Upper lobe of left lung (tissue), 6 donors: ENCODE measurements at regions not wholly inside any gene's neighbourhood (a gene's known extent, or its start where the extent isn't known, plus 50 kb on each side); places are given as distances from the start of the nearest gene placed in this dataset.

ENCODE experiments used
- ATAC-seq, 2 donors: fragments of 200-7000 bp; cut with Tn5 transposase; one replicate each; pipeline ENCODE4 v1.9.1; 2022; ENCODE audit warnings: mild to moderate bottlenecking in 2 of 2, moderate library complexity in 2 of 2; ENCODE audit not compliant: low FRiP score in 2 of 2
- DNase-seq, 2 donors: peaks; one replicate each; pipeline ENCODE4 v3.0.0-alpha.2; 2019 to 2020
- H3K27ac ChIP-seq, 4 donors: fragments of 200-600 bp; sonication (generic); one replicate each; pipeline ENCODE4 v1.5.1; 2016 to 2019
- H3K27me3 ChIP-seq, 4 donors: fragments of 200-600 bp; sonication (generic); one replicate each; pipeline ENCODE4 v1.5.1; 2017 to 2019
- H3K36me3 ChIP-seq, 4 donors: fragments of 200-600 bp; sonication (generic); one replicate each; pipeline ENCODE4 v1.5.1; 2016 to 2019
- H3K4me1 ChIP-seq, 4 donors: fragments of 200-600 bp; sonication (generic); one replicate each; pipeline ENCODE4 v1.5.1; 2018 to 2019
- H3K4me3 ChIP-seq, 4 donors: fragments of 200-600 bp; sonication (generic); one replicate each; pipeline ENCODE4 v1.5.1; 2017 to 2019; ENCODE audit warnings: mild to moderate bottlenecking in 2 of 4, moderate library complexity in 1 of 4
- H3K9me3 ChIP-seq, 4 donors: fragments of 200-600 bp; sonication (generic); one replicate each; pipeline ENCODE4 v1.5.1; 2018 to 2019
- CTCF ChIP-seq, 6 experiments: fragments of 450-650 bp in 4 of 6; fragments of 200-600 bp in 2 of 6; sonication (generic) in 2 of 6; IDR thresholded peaks; one replicate each; pipeline ENCODE4 v1.5.1; 2016 to 2019; ENCODE audit warnings: antibody characterized with exemption in 6 of 6
- EP300 ChIP-seq, 4 donors: sonication (generic); formaldehyde crosslinking; IDR thresholded peaks; one replicate each; pipeline ENCODE4 v1.5.1; 2017; ENCODE audit warnings: antibody characterized with exemption in 4 of 4, control low read depth in 2 of 4
- POLR2A ChIP-seq, 4 donors: fragments of 450-650 bp; IDR thresholded peaks; one replicate each; pipeline ENCODE4 v1.5.1; 2016 to 2017; ENCODE audit warnings: antibody characterized with exemption in 4 of 4, mild to moderate bottlenecking in 2 of 4
- POLR2AphosphoS5 ChIP-seq, 2 donors: sonication (generic); formaldehyde crosslinking; IDR thresholded peaks; one replicate each; pipeline ENCODE4 v1.5.1; 2017; ENCODE audit warnings: antibody characterized with exemption in 2 of 2
- WGBS, 2 donors: methylation state at CpG; one replicate each; pipeline ENCODE4 v1.1.5; 2017 to 2018; 5-methylcytosine and 5-hydroxymethylcytosine counted together
- donor health status: DM: no; HTN: no; CAD: no; lungs with moderate emphysema.
- donor health status: DM: no; HTN: yes; CAD: no; lungs with severe emphysema.

GRCh38 chr15:47570451-47570850 lies 146.9 kb upstream of the SEMA6D start:
- Histone ChIP-seq H3K4me3 (no peak overlapping the region), H3K27me3 (no peaks in the 10 kb centered on the region), H3K9me3 (no peaks in the 10 kb centered on the region), H3K4me1 (no peaks in the 10 kb centered on the region), H3K36me3 (no peaks in the 10 kb centered on the region), H3K27ac (no peak overlapping the region)
- ATAC-seq (no peak), DNase-seq (peak in 1 of 2 donors; percentile 48)
- WGBS, 2 donors, result 68 to 72% methylated on average over 4 of the region's 4 CpGs
- TF ChIP-seq POLR2A (IDR thresholded peaks at IDR 0.05) (no peak), POLR2AphosphoS5 (IDR thresholded peaks at IDR 0.05) (no peak), EP300 (IDR thresholded peaks at IDR 0.05) (no peak), CTCF (IDR thresholded peaks at IDR 0.05) (no peak)

- no peak overlapping the region for H3K27ac ChIP-seq
- H3K36me3 ChIP-seq, result no peaks in the 10 kb centered on the region
- WGBS, 2 donors, result 64 to 72% methylated on average over 4 of the region's 4 CpGs
These were observed 146.2 kb upstream of the SEMA6D start for GRCh38 chr15:47570881-47571640.

GRCh38 chr15:47573673-47574072 lies 143.6 kb upstream of the SEMA6D start:
- H3K4me3 ChIP-seq, result no peak overlapping the region
- DNase-seq (no peak), ATAC-seq (no peak)
- H3K27ac ChIP-seq, result no peak overlapping the region
- H3K36me3 ChIP-seq, result no peaks in the 10 kb centered on the region
- H3K9me3 ChIP-seq, result no peaks in the 10 kb centered on the region
- H3K4me1 ChIP-seq, result no peaks in the 10 kb centered on the region
- no peaks in the 10 kb centered on the region for H3K27me3 ChIP-seq
- TF ChIP-seq CTCF (IDR thresholded peaks at IDR 0.05) (no peak), EP300 (IDR thresholded peaks at IDR 0.05) (no peak), POLR2A (IDR thresholded peaks at IDR 0.05) (no peak), POLR2AphosphoS5 (IDR thresholded peaks at IDR 0.05) (no peak)

More at GRCh38 chr15:47570881-47571640, 146.2 kb upstream of the SEMA6D start:
- no peak for TF ChIP-seq EP300 (IDR thresholded peaks at IDR 0.05)
- TF ChIP-seq POLR2AphosphoS5 (IDR thresholded peaks at IDR 0.05), result no peak
- TF ChIP-seq CTCF (IDR thresholded peaks at IDR 0.05), result no peak
- TF ChIP-seq POLR2A (IDR thresholded peaks at IDR 0.05), result no peak
- ATAC-seq, result no peak
- H3K4me1 ChIP-seq, result no peaks in the 10 kb centered on the region
- H3K27me3 ChIP-seq, result no peaks in the 10 kb centered on the region
- no peak overlapping the region for H3K4me3 ChIP-seq
- no peak for DNase-seq
- no peaks in the 10 kb centered on the region for H3K9me3 ChIP-seq

- no peak for ATAC-seq
- Histone ChIP-seq H3K36me3 (no peaks in the 10 kb centered on the region), H3K27me3 (no peaks in the 10 kb centered on the region), H3K27ac (no peak overlapping the region), H3K4me1 (no peaks in the 10 kb centered on the region), H3K4me3 (no peak overlapping the region), H3K9me3 (no peaks in the 10 kb centered on the region)
- TF ChIP-seq POLR2AphosphoS5 (IDR thresholded peaks at IDR 0.05) (no peak), EP300 (IDR thresholded peaks at IDR 0.05) (no peak)
- DNase-seq, result no peak
These were observed 140.3 kb upstream of the SEMA6D start for GRCh38 chr15:47577000-47577399.

GRCh38 chr15:47577461-47577860 lies 139.8 kb upstream of the SEMA6D start:
- Histone ChIP-seq H3K4me1 (no peaks in the 10 kb centered on the region), H3K27me3 (no peaks in the 10 kb centered on the region), H3K9me3 (no peaks in the 10 kb centered on the region), H3K27ac (no peak overlapping the region), H3K36me3 (no peaks in the 10 kb centered on the region), H3K4me3 (no peak overlapping the region)
- WGBS, 2 donors, result 50 to 51% methylated on average over 3 of the region's 3 CpGs
- no peak for TF ChIP-seq CTCF (IDR thresholded peaks at IDR 0.05)
- no peak for TF ChIP-seq POLR2A (IDR thresholded peaks at IDR 0.05)
- no peak for TF ChIP-seq POLR2AphosphoS5 (IDR thresholded peaks at IDR 0.05)
- TF ChIP-seq EP300 (IDR thresholded peaks at IDR 0.05), result no peak
- ATAC-seq, result no peak
- no peak for DNase-seq
